ENCODE measurements at regions not wholly inside any gene's neighbourhood (a gene's known extent, or its start where the extent isn't known, plus 50 kb on each side); places are given as distances from the start of the nearest gene placed in this dataset.
"Not testable (repeated sequence)": the region's sequence is repeated elsewhere in the genome, so short reads cannot be mapped to it uniquely, and the experiment has no call there.

- ATAC-seq (ENCODE audit: low FRiP score) (no peak), DNase-seq (ENCODE audit: low spot score) (no peak)
- TF ChIP-seq CTCF (IDR thresholded peaks at IDR 0.05) = no peak
These were observed 681.0 kb downstream of the C6orf118 start for GRCh38 chr6:164628302-164628931.

- DNase-seq (ENCODE audit: low spot score) = no peak
- ATAC-seq (ENCODE audit: low FRiP score) = no peak
- TF ChIP-seq CTCF (IDR thresholded peaks at IDR 0.05) = no peak
These were observed 692.4 kb downstream of the C6orf118 start for GRCh38 chr6:164616917-164617524.

- DNase-seq (ENCODE audit: low spot score) (no peak), ATAC-seq (ENCODE audit: low FRiP score) (no peak)
- no peak for TF ChIP-seq CTCF (IDR thresholded peaks at IDR 0.05)
These were observed 696.7 kb downstream of the C6orf118 start for GRCh38 chr6:164612751-164613150.

GRCh38 chr6:164610859-164611258, 698.5 kb downstream of the C6orf118 start:
- not testable (repeated sequence) for DNase-seq (ENCODE audit: low spot score); ATAC-seq (ENCODE audit: low FRiP score)

GRCh38 chr6:164602415-164602814, 707.0 kb downstream of the C6orf118 start:
- not testable (repeated sequence) for DNase-seq (ENCODE audit: low spot score); ATAC-seq (ENCODE audit: low FRiP score)

GRCh38 chr6:164581563-164581962, 727.8 kb downstream of the C6orf118 start:
- ATAC-seq (ENCODE audit: low FRiP score) (no peak), DNase-seq (ENCODE audit: low spot score) (no peak)
- TF ChIP-seq CTCF (IDR thresholded peaks at IDR 0.05) = no peak

GRCh38 chr6:164579035-164579434, 730.4 kb downstream of the C6orf118 start:
- no peak for ATAC-seq (ENCODE audit: low FRiP score)
- no peak for TF ChIP-seq CTCF (IDR thresholded peaks at IDR 0.05)

GRCh38 chr6:164578616-164579015, 730.8 kb downstream of the C6orf118 start:
- DNase-seq (ENCODE audit: low spot score) = no peak
- TF ChIP-seq CTCF (IDR thresholded peaks at IDR 0.05) = no peak
- no peak for ATAC-seq (ENCODE audit: low FRiP score)

More at GRCh38 chr6:164579035-164579434, 730.4 kb downstream of the C6orf118 start:
- no peak for DNase-seq (ENCODE audit: low spot score)
